Breast epithelium (tissue), 4 donors: ENCODE measurements at regions not wholly inside any gene's neighbourhood (a gene's known extent, or its start where the extent isn't known, plus 50 kb on each side); places are given as distances from the start of the nearest gene placed in this dataset.

Experiments used
- DNase-seq, 2 donors: peaks; one replicate each; pipeline ENCODE4 v3.0.0-alpha.2; 2019; ENCODE audit warnings: low spot score in 2 of 2
- H3K27ac ChIP-seq, 2 donors: fragments of 200-600 bp; sonication (generic) in 1 of 2; one replicate each; pipeline ENCODE4 v1.5.1; 2016 to 2019; ENCODE audit warnings: mild to moderate bottlenecking in 1 of 2
- H3K27me3 ChIP-seq, 2 donors: fragments of 200-600 bp; sonication (generic) in 1 of 2; one replicate each; pipeline versions ENCODE4 v1.5.1 to v1.6.0; 2017 to 2019; ENCODE audit warnings: control low read depth in 1 of 2, mild to moderate bottlenecking in 1 of 2
- H3K36me3 ChIP-seq: fragments of 200-600 bp; one replicate; pipeline ENCODE4 v1.5.1; 2019
- H3K4me1 ChIP-seq, 2 donors: fragments of 200-600 bp; sonication (generic); one replicate each; pipeline ENCODE4 v1.5.1; 2016 to 2019; ENCODE audit warnings: control low read depth in 1 of 2
- H3K4me3 ChIP-seq, 3 donors: fragments of 200-600 bp; sonication (generic); 1 replicate in 2 of 3; 2 replicates in 1 of 3; pipeline ENCODE4 v1.5.1; 2016 to 2019; ENCODE audit warnings: mild to moderate bottlenecking in 3 of 3, moderate library complexity in 2 of 3
- H3K9me3 ChIP-seq, 2 donors: fragments of 200-600 bp; sonication (generic) in 1 of 2; one replicate each; pipeline ENCODE4 v1.5.1; 2016 to 2019; ENCODE audit warnings: control low read depth in 1 of 2
- POLR2A ChIP-seq: fragments of 450-650 bp; IDR thresholded peaks from one replicate; pipeline ENCODE4 v1.6.1; 2016; ENCODE audit warnings: antibody characterized with exemption, mild to moderate bottlenecking, moderate library complexity
- POLR2AphosphoS5 ChIP-seq, 3 donors: sonication (generic); formaldehyde crosslinking; IDR thresholded peaks; one replicate each; pipeline ENCODE4 v1.6.1; 2017; ENCODE audit warnings: antibody characterized with exemption in 3 of 3
- intact Hi-C: fragments of 100-400 bp; cut with DNase I; formaldehyde crosslinking; loops from one replicate; pipeline ENCODE4 v1.15.1; 2023; ENCODE audit warnings: low total_unique reads
- TF ChIP-seq, protein P1 (sequence below), 3 donors: fragments of 450-650 bp; IDR thresholded peaks; one replicate each; pipeline ENCODE4 v1.5.1; 2016 to 2017; ENCODE audit warnings: antibody characterized with exemption in 3 of 3, mild to moderate bottlenecking in 3 of 3, moderate library complexity in 3 of 3

DNA sequence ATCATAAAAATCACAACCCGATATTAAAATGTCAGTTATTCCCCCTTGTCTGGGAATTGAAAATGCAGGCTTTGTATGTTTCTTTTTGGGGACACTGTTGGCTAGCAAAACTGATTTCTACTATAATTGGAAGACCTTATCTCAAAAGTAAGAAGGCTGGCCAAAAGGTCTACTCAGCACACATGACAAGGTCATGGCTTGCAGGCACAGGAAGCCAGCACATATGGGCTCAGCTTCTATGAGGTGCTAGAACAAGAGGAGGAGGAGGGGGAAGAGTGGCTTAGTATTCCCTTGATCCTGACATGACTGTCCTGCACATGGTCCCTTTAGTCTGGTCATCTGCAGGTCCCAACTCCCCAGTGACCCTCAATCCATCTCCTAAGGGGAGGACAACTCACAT, 681.2 kb downstream of the SQOR start:
- intact Hi-C loops: no loop called here
- no peaks in the 10 kb centered on the region for H3K36me3 ChIP-seq

DNA sequence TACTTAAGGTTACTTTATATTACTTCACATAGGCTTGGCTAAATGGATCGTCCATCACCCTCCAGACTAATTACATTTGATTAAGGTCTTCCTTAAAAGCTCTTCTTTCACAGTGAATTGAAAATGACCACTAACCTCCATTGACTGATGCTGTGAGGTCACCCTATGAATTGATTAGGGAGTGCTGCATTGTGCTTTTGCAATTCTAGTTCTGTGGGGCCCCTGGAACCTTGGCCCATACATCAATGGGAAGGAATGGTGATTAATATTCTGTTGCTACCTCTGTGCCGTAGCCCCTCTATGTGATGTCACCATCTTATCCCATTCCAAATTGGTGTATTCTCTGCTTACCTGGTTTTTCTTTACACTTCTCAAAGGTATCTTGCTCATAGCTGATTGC, 682.2 kb downstream of the SQOR start:
- Histone ChIP-seq H3K36me3 (no peaks in the 10 kb centered on the region), H3K4me3 (no peak overlapping the region), H3K9me3 (no peaks in the 10 kb centered on the region), H3K4me1 (no peaks in the 10 kb centered on the region), H3K27ac (no peak overlapping the region), H3K27me3 (no peaks in the 10 kb centered on the region)
- DNase-seq: no peak
- intact Hi-C loops: no loop called here
- TF ChIP-seq POLR2AphosphoS5 (IDR thresholded peaks at IDR 0.05) (no peak), POLR2A (no peak)
- TF ChIP-seq, protein P1, sequence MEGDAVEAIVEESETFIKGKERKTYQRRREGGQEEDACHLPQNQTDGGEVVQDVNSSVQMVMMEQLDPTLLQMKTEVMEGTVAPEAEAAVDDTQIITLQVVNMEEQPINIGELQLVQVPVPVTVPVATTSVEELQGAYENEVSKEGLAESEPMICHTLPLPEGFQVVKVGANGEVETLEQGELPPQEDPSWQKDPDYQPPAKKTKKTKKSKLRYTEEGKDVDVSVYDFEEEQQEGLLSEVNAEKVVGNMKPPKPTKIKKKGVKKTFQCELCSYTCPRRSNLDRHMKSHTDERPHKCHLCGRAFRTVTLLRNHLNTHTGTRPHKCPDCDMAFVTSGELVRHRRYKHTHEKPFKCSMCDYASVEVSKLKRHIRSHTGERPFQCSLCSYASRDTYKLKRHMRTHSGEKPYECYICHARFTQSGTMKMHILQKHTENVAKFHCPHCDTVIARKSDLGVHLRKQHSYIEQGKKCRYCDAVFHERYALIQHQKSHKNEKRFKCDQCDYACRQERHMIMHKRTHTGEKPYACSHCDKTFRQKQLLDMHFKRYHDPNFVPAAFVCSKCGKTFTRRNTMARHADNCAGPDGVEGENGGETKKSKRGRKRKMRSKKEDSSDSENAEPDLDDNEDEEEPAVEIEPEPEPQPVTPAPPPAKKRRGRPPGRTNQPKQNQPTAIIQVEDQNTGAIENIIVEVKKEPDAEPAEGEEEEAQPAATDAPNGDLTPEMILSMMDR (IDR thresholded peaks at IDR 0.05): no peak

More for the DNA sequence above, 681.2 kb downstream of the SQOR start:
- no peak for DNase-seq
- Histone ChIP-seq H3K9me3 (no peaks in the 10 kb centered on the region), H3K27me3 (no peaks in the 10 kb centered on the region), H3K4me3 (no peak overlapping the region), H3K4me1 (no peaks in the 10 kb centered on the region), H3K27ac (no peak overlapping the region)
- TF ChIP-seq POLR2A (no peak), POLR2AphosphoS5 (IDR thresholded peaks at IDR 0.05) (no peak)
- TF ChIP-seq, protein P1 (IDR thresholded peaks at IDR 0.05): no peak

- no peak for DNase-seq
- Histone ChIP-seq H3K4me3 (no peak overlapping the region), H3K27ac (no peak overlapping the region), H3K27me3 (no peaks in the 10 kb centered on the region), H3K36me3 (no peaks in the 10 kb centered on the region), H3K4me1 (no peaks in the 10 kb centered on the region), H3K9me3 (no peaks in the 10 kb centered on the region)
- intact Hi-C loops: no loop called here
- TF ChIP-seq, protein P1 (IDR thresholded peaks at IDR 0.05): no peak
- TF ChIP-seq POLR2AphosphoS5 (IDR thresholded peaks at IDR 0.05): no peak
These were observed 687.9 kb downstream of the SQOR start for GRCh38 chr15:46322753-46323152.

- Histone ChIP-seq H3K9me3 (no peaks in the 10 kb centered on the region), H3K4me3 (no peak overlapping the region), H3K27me3 (no peaks in the 10 kb centered on the region), H3K4me1 (no peaks in the 10 kb centered on the region), H3K27ac (no peak overlapping the region), H3K36me3 (no peaks in the 10 kb centered on the region)
- no peak for TF ChIP-seq POLR2A
- intact Hi-C loops: no loop called here
- DNase-seq: no peak
These were observed 691.3 kb downstream of the SQOR start for GRCh38 chr15:46326173-46326572.

DNA sequence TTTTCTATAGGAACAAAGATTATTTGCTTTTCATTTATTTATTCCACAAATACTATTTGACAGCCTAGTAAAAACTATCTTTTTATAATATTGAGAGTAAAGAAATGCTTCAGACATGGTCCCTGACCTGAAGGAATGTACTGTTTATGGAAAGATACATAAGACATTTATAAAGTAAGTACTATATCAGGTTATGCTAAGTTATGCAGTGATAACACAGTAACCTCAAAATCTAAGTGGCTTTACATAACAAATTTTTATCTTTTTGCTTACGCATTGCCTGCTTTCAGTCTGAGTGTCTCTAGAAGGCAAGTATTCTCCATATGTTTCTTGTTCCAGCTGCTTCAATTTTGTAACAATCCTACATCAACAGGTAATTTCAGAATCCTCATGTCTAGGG, 694.0 kb downstream of the SQOR start:
- H3K36me3 ChIP-seq: no peaks in the 10 kb centered on the region
- DNase-seq: no peak
- H3K27me3 ChIP-seq: no peaks in the 10 kb centered on the region
- no peak for TF ChIP-seq POLR2AphosphoS5 (IDR thresholded peaks at IDR 0.05)
- TF ChIP-seq, protein P1 (IDR thresholded peaks at IDR 0.05): no peak
- TF ChIP-seq POLR2A: no peak
- H3K9me3 ChIP-seq: no peaks in the 10 kb centered on the region
- intact Hi-C loops: no loop called here
- H3K4me1 ChIP-seq: no peaks in the 10 kb centered on the region
- H3K4me3 ChIP-seq: no peak overlapping the region
- H3K27ac ChIP-seq: no peak overlapping the region

DNA sequence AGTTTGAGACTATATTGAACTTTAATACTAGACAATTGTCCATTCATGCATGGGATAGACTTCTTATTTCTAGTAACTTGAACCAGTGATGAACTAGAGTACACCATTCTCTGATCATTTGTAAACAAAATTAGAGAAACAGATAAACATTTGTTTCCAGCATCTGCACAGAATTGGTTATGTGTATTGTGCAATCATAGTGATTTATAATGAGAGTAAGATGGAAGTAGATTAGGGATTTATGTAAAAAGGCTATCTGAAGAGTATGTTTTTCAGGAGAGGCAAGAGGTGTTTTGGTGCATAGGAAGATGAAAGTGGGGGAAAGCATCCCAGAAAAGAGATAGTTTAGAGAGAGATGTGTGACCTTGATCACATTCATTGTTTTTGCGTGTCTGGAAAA, 695.0 kb downstream of the SQOR start:
- Histone ChIP-seq H3K4me3 (no peak overlapping the region), H3K9me3 (no peaks in the 10 kb centered on the region), H3K27me3 (no peaks in the 10 kb centered on the region), H3K36me3 (no peaks in the 10 kb centered on the region), H3K4me1 (no peaks in the 10 kb centered on the region), H3K27ac (no peak overlapping the region)
- intact Hi-C loops: no loop called here
- no peak for DNase-seq
- TF ChIP-seq, protein P1 (IDR thresholded peaks at IDR 0.05): no peak
- TF ChIP-seq POLR2A (no peak), POLR2AphosphoS5 (IDR thresholded peaks at IDR 0.05) (no peak)
